ENCODE measurements at regions not wholly inside any gene's neighbourhood (a gene's known extent, or its start where the extent isn't known, plus 50 kb on each side); places are given as distances from the start of the nearest gene placed in this dataset.

- TF ChIP-seq CTCF (IDR thresholded peaks at IDR 0.05; ENCODE audit: insufficient read depth, low read length) (no peak), POLR2AphosphoS5 (IDR thresholded peaks at IDR 0.05; ENCODE audit: low read depth) (no peak), SPI1 (IDR thresholded peaks at IDR 0.05; ENCODE audit: borderline replicate concordance, low read depth) (no peak)
- TF ChIP-seq, protein P1, sequence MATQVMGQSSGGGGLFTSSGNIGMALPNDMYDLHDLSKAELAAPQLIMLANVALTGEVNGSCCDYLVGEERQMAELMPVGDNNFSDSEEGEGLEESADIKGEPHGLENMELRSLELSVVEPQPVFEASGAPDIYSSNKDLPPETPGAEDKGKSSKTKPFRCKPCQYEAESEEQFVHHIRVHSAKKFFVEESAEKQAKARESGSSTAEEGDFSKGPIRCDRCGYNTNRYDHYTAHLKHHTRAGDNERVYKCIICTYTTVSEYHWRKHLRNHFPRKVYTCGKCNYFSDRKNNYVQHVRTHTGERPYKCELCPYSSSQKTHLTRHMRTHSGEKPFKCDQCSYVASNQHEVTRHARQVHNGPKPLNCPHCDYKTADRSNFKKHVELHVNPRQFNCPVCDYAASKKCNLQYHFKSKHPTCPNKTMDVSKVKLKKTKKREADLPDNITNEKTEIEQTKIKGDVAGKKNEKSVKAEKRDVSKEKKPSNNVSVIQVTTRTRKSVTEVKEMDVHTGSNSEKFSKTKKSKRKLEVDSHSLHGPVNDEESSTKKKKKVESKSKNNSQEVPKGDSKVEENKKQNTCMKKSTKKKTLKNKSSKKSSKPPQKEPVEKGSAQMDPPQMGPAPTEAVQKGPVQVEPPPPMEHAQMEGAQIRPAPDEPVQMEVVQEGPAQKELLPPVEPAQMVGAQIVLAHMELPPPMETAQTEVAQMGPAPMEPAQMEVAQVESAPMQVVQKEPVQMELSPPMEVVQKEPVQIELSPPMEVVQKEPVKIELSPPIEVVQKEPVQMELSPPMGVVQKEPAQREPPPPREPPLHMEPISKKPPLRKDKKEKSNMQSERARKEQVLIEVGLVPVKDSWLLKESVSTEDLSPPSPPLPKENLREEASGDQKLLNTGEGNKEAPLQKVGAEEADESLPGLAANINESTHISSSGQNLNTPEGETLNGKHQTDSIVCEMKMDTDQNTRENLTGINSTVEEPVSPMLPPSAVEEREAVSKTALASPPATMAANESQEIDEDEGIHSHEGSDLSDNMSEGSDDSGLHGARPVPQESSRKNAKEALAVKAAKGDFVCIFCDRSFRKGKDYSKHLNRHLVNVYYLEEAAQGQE (IDR thresholded peaks at IDR 0.05; ENCODE audit: insufficient replicate concordance, low read depth), result no peak
Observed at GRCh38 chr9:87088621-87089365, 141.5 kb upstream of the GAS1 start.
